ENCODE measurements at regions not wholly inside any gene's neighbourhood (a gene's known extent, or its start where the extent isn't known, plus 50 kb on each side); places are given as distances from the start of the nearest gene placed in this dataset.

GRCh38 chr17:65441053-65441605, 120.3 kb downstream of the AXIN2 start:
- no peak for TF ChIP-seq EP300 (IDR thresholded peaks at IDR 0.05)
- TF ChIP-seq CTCF (IDR thresholded peaks at IDR 0.05): no peak
- no peak for TF ChIP-seq POLR2A (IDR thresholded peaks at IDR 0.05)

Measured in ovary (tissue), 3 donors.